ENCODE measurements at regions not wholly inside any gene's neighbourhood (a gene's known extent, or its start where the extent isn't known, plus 50 kb on each side); places are given as distances from the start of the nearest gene placed in this dataset.

DNA sequence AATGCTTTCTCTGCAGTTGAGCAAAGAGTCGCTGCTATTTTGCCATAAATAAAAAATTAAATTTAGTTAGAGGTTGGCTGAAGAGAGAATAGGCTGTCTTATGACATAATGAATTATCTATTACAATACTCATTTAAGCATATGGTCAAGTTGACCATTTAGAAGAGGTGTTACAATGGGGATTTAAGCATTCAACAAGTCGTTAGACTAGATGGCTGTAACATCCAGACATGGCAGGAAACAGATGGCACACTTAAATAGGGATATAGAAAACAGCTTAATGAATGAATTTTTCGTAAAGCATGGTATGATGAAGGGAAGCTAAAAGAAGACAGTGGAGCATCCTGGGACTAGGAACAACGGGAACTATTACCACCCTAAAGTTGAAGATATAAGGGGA, 160.3 kb upstream of the PTPRD start:
- TF ChIP-seq, protein P1, sequence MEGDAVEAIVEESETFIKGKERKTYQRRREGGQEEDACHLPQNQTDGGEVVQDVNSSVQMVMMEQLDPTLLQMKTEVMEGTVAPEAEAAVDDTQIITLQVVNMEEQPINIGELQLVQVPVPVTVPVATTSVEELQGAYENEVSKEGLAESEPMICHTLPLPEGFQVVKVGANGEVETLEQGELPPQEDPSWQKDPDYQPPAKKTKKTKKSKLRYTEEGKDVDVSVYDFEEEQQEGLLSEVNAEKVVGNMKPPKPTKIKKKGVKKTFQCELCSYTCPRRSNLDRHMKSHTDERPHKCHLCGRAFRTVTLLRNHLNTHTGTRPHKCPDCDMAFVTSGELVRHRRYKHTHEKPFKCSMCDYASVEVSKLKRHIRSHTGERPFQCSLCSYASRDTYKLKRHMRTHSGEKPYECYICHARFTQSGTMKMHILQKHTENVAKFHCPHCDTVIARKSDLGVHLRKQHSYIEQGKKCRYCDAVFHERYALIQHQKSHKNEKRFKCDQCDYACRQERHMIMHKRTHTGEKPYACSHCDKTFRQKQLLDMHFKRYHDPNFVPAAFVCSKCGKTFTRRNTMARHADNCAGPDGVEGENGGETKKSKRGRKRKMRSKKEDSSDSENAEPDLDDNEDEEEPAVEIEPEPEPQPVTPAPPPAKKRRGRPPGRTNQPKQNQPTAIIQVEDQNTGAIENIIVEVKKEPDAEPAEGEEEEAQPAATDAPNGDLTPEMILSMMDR (IDR thresholded peaks at IDR 0.05; ENCODE audit: low read depth, low read length, missing control alignments): no peak
- Histone ChIP-seq H3K4me3 (ENCODE audit: low read depth, low read length) (no peak overlapping the region), H3K27ac (no peak overlapping the region), H3K27me3 (replicated peaks) (no peaks in the 10 kb centered on the region), H3K36me3 (replicated peaks) (no peaks in the 10 kb centered on the region)
- no peak for DNase-seq
- in situ Hi-C loops (cut with HindIII; ENCODE audit: low pct_ligation_motif_present, low sequenced_read_pairs): no loop called here

DNA sequence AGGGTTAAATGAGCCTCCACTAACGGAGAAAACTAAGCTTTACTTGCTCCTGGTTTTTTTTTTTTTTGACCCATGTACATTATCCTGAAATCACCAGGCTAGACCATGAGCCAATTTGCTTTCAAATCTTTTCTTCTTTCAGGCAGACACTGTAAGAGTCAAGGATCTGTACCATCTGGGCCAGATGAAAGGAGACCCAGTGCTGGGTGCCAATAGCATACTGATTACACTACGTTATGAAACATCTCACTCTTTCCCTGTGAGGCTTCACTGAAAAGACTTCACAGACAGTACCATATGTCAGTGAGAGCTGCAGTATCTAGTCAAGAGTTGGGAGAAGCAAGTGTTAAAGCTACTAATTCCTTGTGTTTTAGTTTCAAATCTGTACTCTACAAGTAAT, 161.2 kb upstream of the PTPRD start:
- in situ Hi-C loops (cut with HindIII; ENCODE audit: low pct_ligation_motif_present, low sequenced_read_pairs): no loop called here
- Histone ChIP-seq H3K4me3 (ENCODE audit: low read depth, low read length) (no peak overlapping the region), H3K27ac (no peak overlapping the region), H3K36me3 (replicated peaks) (no peaks in the 10 kb centered on the region), H3K27me3 (replicated peaks) (no peaks in the 10 kb centered on the region)
- TF ChIP-seq, protein P1 (IDR thresholded peaks at IDR 0.05; ENCODE audit: low read depth, low read length, missing control alignments): no peak
- no peak for DNase-seq

DNA sequence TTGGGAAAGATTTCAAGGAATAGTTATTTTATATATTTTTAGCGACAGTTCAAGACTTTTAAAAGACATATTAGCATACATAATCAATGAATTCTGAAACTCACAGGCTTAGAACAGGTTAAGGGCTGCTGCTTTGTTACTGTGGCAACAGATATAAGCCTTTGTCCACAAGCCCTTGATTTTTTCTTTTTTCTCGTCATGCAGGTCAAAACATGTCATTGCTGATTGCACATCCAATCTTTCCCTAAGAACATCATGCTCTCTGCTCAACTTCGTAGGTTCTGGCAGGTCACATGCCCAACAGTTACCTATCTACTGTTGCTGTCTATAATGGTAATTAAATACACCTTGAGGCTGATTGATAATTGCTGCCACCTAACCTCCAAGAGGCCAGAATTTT, 172.5 kb upstream of the PTPRD start:
- in situ Hi-C loops (cut with HindIII; ENCODE audit: low pct_ligation_motif_present, low sequenced_read_pairs): no loop called here
- no peak for DNase-seq

DNA sequence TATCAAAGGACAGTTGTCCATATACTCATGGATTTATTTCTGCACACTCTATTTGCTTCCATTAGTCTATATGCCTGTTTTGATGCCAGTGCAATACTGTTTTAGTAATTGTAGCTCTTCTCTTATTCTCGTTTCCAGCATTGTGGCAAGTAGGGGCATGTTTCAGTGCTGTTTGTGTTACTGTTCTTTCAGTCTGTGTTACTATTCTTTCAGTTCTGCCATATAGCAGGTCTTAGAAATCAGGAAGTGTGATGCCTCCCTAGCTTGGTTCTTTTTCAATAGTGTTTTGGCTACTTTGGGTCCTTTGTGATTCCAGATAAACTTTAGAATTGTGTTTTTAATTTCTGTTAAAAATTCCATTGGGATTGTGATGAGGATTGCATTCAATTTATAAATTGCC, 180.5 kb upstream of the PTPRD start:
- no peaks in the 10 kb centered on the region for H3K36me3 ChIP-seq (replicated peaks)
- DNase-seq: no peak
- H3K27ac ChIP-seq: no peak overlapping the region
- in situ Hi-C loops (cut with HindIII; ENCODE audit: low pct_ligation_motif_present, low sequenced_read_pairs): no loop called here
- no peaks in the 10 kb centered on the region for H3K27me3 ChIP-seq (replicated peaks)
- no peak overlapping the region for H3K4me3 ChIP-seq (ENCODE audit: low read depth, low read length)
- TF ChIP-seq, protein P1 (IDR thresholded peaks at IDR 0.05; ENCODE audit: low read depth, low read length, missing control alignments): no peak

More for the DNA sequence above, 172.5 kb upstream of the PTPRD start:
- Histone ChIP-seq H3K36me3 (replicated peaks) (no peaks in the 10 kb centered on the region), H3K4me3 (ENCODE audit: low read depth, low read length) (no peak overlapping the region), H3K27me3 (replicated peaks) (no peaks in the 10 kb centered on the region), H3K27ac (no peak overlapping the region)
- TF ChIP-seq, protein P1 (IDR thresholded peaks at IDR 0.05; ENCODE audit: low read depth, low read length, missing control alignments): no peak

DNA sequence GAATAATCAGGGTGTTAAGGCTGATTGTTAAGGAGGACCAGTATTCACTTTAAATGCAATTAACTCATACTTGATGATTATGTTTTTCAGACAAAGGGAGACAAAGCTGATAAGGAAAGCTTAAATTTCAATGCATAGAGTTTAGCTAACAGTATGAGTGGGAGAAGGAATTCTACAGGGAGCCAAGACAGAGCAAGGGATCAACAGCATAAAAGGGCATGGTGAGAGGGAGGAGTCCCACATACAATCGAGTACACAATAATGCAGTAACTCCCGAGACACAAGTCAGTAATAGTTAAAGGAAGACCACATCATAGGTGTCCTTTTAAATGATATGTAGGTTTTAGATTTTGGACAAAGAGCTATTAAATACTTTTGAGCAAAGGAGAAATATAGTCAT, 191.7 kb upstream of the PTPRD start:
- no peak for DNase-seq
- H3K4me3 ChIP-seq (ENCODE audit: low read depth, low read length): no peak overlapping the region
- no peak overlapping the region for H3K27ac ChIP-seq
- TF ChIP-seq, protein P1 (IDR thresholded peaks at IDR 0.05; ENCODE audit: low read depth, low read length, missing control alignments): no peak
- H3K36me3 ChIP-seq (replicated peaks): no peaks in the 10 kb centered on the region
- in situ Hi-C loops (cut with HindIII; ENCODE audit: low pct_ligation_motif_present, low sequenced_read_pairs): no loop called here
- no peaks in the 10 kb centered on the region for H3K27me3 ChIP-seq (replicated peaks)

DNA sequence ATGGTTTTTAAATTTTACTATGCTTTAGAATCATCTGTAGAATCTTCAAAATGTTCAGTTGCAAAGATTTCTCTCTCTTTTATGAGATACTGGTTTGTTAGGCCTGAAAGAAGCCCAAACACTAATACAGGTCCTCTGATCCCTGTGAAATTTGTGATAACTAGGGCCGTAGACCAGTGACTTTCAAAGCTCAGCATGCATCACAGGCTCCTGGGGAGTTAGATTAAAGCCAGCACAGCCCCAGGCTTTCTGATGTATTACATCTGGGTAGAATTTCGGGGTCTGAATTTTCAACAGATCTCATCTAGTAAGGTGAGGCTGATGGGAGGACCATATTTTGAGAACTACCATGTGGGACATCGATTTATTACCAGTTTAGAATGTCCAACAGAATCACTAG, 194.1 kb upstream of the PTPRD start:
- Histone ChIP-seq H3K27me3 (replicated peaks) (no peaks in the 10 kb centered on the region), H3K36me3 (replicated peaks) (no peaks in the 10 kb centered on the region), H3K4me3 (ENCODE audit: low read depth, low read length) (no peak overlapping the region), H3K27ac (no peak overlapping the region)
- in situ Hi-C loops (cut with HindIII; ENCODE audit: low pct_ligation_motif_present, low sequenced_read_pairs): no loop called here
- TF ChIP-seq, protein P1 (IDR thresholded peaks at IDR 0.05; ENCODE audit: low read depth, low read length, missing control alignments): no peak
- DNase-seq: no peak
